ENCODE measurements at regions not wholly inside any gene's neighbourhood (a gene's known extent, or its start where the extent isn't known, plus 50 kb on each side); places are given as distances from the start of the nearest gene placed in this dataset.
"Not testable (repeated sequence)": the region's sequence is repeated elsewhere in the genome, so short reads cannot be mapped to it uniquely, and the experiment has no call there.

DNA sequence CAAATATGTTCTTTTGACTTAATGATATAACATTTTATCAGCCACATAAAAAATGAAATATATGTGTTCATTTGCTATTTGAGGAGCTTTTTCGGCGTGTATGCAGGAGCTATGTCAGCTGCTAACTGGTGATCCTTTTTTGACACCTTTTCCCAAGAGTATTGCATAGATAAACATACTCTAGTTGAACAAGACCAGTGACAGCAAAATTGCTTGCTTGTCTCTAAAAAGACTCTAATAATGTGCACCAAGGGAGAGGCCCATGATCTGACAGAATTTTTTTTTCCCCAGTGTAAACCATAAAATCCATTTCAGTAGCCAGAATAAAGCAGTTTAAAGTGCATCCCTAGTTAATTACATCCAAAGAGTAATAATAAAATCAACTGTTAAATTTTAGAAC, 103.6 kb upstream of the BARHL2 start:
- H3K4me2 ChIP-seq = no peak overlapping the region
- WGBS (ENCODE audit: low lambda C conversion rate, missing lambda C conversion rate) = 81% methylated on average over 2 of the region's 2 CpGs

DNA sequence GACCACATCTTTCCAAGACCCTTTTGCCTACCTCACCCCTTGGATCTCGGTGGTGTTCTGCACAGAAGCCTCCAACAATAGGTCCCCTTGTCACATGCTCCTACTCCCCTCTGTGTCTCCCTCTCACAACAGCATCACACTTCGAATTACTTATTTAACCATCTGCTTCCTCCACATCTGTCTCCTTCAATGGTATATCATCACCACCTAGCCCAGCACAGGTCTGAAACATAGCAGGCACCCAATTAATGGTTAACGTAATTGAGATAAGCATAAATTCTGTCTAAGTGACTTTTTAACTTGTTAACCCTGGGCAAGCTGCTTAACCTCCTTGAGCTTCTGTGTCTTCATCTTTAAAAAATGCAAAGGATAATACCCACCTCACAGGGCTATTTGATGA, 100.3 kb upstream of the BARHL2 start:
- no peaks in the 10 kb centered on the region for H3K27me3 ChIP-seq
- no peaks in the 10 kb centered on the region for H3K36me3 ChIP-seq (replicated peaks; ENCODE audit: insufficient read depth, low read depth)
- H3K4me2 ChIP-seq = no peak overlapping the region
- no peaks in the 10 kb centered on the region for H3K79me2 ChIP-seq
- H3K4me3 ChIP-seq = no peak overlapping the region
- no peaks in the 10 kb centered on the region for H3K4me1 ChIP-seq (ENCODE audit: insufficient read depth)
- DNase-seq (ENCODE audit: low spot score) = no peak
- no peaks in the 10 kb centered on the region for H4K20me1 ChIP-seq (ENCODE audit: insufficient read depth, poor library complexity, severe bottlenecking)
- no peak overlapping the region for H3K27ac ChIP-seq
- no peaks in the 10 kb centered on the region for H3K9me3 ChIP-seq (ENCODE audit: low read depth)
- TF ChIP-seq EZH2 (IDR thresholded peaks at IDR 0.05; ENCODE audit: borderline replicate concordance) (no peak), EZH2phosphoT487 (IDR thresholded peaks at IDR 0.05; ENCODE audit: low read depth, severe bottlenecking, unreplicated experiment) (no peak)
- TF ChIP-seq, protein P1, sequence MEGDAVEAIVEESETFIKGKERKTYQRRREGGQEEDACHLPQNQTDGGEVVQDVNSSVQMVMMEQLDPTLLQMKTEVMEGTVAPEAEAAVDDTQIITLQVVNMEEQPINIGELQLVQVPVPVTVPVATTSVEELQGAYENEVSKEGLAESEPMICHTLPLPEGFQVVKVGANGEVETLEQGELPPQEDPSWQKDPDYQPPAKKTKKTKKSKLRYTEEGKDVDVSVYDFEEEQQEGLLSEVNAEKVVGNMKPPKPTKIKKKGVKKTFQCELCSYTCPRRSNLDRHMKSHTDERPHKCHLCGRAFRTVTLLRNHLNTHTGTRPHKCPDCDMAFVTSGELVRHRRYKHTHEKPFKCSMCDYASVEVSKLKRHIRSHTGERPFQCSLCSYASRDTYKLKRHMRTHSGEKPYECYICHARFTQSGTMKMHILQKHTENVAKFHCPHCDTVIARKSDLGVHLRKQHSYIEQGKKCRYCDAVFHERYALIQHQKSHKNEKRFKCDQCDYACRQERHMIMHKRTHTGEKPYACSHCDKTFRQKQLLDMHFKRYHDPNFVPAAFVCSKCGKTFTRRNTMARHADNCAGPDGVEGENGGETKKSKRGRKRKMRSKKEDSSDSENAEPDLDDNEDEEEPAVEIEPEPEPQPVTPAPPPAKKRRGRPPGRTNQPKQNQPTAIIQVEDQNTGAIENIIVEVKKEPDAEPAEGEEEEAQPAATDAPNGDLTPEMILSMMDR (IDR thresholded peaks at IDR 0.05; ENCODE audit: poor library complexity) = no peak
- no peaks in the 10 kb centered on the region for H3K9me2 ChIP-seq (replicated peaks; ENCODE audit: insufficient read depth)
- H2AFZ ChIP-seq = no peak overlapping the region
- 59% methylated on average over 3 of the region's 3 CpGs for whole genome bisulfite sequencing (ENCODE audit: low lambda C conversion rate, missing lambda C conversion rate)

More for the DNA sequence above, 103.6 kb upstream of the BARHL2 start:
- no peaks in the 10 kb centered on the region for H3K9me3 ChIP-seq (ENCODE audit: low read depth)
- H3K9me2 ChIP-seq (replicated peaks; ENCODE audit: insufficient read depth) = no peaks in the 10 kb centered on the region
- H3K27me3 ChIP-seq = no peaks in the 10 kb centered on the region
- no peaks in the 10 kb centered on the region for H4K20me1 ChIP-seq (ENCODE audit: insufficient read depth, poor library complexity, severe bottlenecking)
- H3K36me3 ChIP-seq (replicated peaks; ENCODE audit: insufficient read depth, low read depth) = no peaks in the 10 kb centered on the region
- H2AFZ ChIP-seq = no peak overlapping the region
- no peak for DNase-seq (ENCODE audit: low spot score)
- no peak overlapping the region for H3K27ac ChIP-seq
- TF ChIP-seq EZH2 (IDR thresholded peaks at IDR 0.05; ENCODE audit: borderline replicate concordance) = no peak
- no peak for TF ChIP-seq EZH2phosphoT487 (IDR thresholded peaks at IDR 0.05; ENCODE audit: low read depth, severe bottlenecking, unreplicated experiment)
- TF ChIP-seq, protein P1 (IDR thresholded peaks at IDR 0.05; ENCODE audit: poor library complexity) = no peak
- H3K4me1 ChIP-seq (ENCODE audit: insufficient read depth) = no peaks in the 10 kb centered on the region
- no peaks in the 10 kb centered on the region for H3K79me2 ChIP-seq
- H3K4me3 ChIP-seq = no peak overlapping the region

DNA sequence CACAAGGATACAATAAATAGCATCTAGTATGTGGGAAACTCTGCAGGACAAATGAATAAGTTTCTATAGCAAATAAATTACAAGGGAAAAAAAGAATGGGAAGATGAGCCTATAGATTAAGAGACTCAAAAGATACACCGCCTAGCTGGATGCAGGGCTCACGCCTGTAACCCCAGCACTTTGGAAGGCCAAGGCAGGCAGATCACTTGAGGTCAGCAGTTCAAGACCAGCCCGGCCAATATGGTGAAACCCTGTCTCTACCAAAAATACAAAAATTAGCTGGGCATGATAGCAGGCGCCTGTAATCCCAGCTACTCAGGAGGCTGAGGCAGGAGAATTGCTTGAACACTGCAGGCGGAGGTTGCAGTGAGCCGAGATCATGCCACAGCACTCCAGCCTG, 95.1 kb upstream of the BARHL2 start:
- H3K27ac ChIP-seq; H4K20me1 ChIP-seq (ENCODE audit: insufficient read depth, poor library complexity, severe bottlenecking); H2AFZ ChIP-seq; H3K4me1 ChIP-seq (ENCODE audit: insufficient read depth); H3K9me3 ChIP-seq (ENCODE audit: low read depth); H3K4me3 ChIP-seq; H3K4me2 ChIP-seq; H3K36me3 ChIP-seq (replicated peaks; ENCODE audit: insufficient read depth, low read depth); H3K9me2 ChIP-seq (replicated peaks; ENCODE audit: insufficient read depth); H3K27me3 ChIP-seq; H3K79me2 ChIP-seq; DNase-seq (ENCODE audit: low spot score): not testable (repeated sequence)
- WGBS (ENCODE audit: low lambda C conversion rate, missing lambda C conversion rate) = 93% methylated on average over 6 of the region's 6 CpGs

DNA sequence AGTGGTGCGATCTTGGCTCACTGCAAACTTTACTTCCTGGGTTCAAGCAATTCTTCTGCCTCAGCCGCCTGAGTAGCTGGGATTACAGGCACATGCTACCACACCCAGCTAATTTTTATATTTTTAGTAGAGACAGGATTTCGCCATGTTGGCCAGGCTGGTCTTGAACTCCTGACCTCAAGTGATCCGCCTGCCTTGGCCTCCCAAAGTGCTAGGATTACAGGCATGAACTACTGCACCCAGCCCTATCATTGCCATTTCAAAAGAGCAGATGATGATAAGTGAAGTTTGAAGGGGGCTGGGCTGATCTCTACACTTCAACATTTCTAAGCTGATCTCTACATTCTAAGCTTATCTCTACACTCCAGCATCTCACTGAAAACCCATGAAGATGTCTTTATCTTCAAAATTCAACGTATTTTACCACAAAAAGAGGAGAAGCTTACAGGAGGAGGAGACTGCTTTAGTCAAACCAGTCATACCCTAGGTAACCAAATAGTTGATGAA, 94.4 kb upstream of the BARHL2 start:
- H3K79me2 ChIP-seq; H3K4me2 ChIP-seq; H3K4me1 ChIP-seq (ENCODE audit: insufficient read depth); H4K20me1 ChIP-seq (ENCODE audit: insufficient read depth, poor library complexity, severe bottlenecking); H3K4me3 ChIP-seq; H3K9me2 ChIP-seq (replicated peaks; ENCODE audit: insufficient read depth); H3K27me3 ChIP-seq; H3K27ac ChIP-seq; H2AFZ ChIP-seq; H3K9me3 ChIP-seq (ENCODE audit: low read depth); DNase-seq (ENCODE audit: low spot score); H3K36me3 ChIP-seq (replicated peaks; ENCODE audit: insufficient read depth, low read depth): not testable (repeated sequence)
- 84% methylated on average over 5 of the region's 5 CpGs for WGBS (ENCODE audit: low lambda C conversion rate, missing lambda C conversion rate)
